ENCODE measurements at regions not wholly inside any gene's neighbourhood (a gene's known extent, or its start where the extent isn't known, plus 50 kb on each side); places are given as distances from the start of the nearest gene placed in this dataset.
"Not testable (repeated sequence)": the region's sequence is repeated elsewhere in the genome, so short reads cannot be mapped to it uniquely, and the experiment has no call there.

GRCh38 chrX:92081250-92081649, 302.1 kb downstream of the PCDH11X start:
- not testable (repeated sequence) for H4K5ac ChIP-seq (ENCODE audit: insufficient read length, low read depth, low read length); H2AFZ ChIP-seq (ENCODE audit: low read length); H3K27me3 Mint-ChIP-seq (ENCODE audit: low read depth); H3K4me2 ChIP-seq (ENCODE audit: insufficient read depth, insufficient read length, low read length); H3K4me1 Mint-ChIP-seq; H3K36me3 Mint-ChIP-seq (ENCODE audit: insufficient read depth in 1 of 3, low read depth in 3 of 3); H3K23ac ChIP-seq (ENCODE audit: insufficient read length, low read depth, low read length); DNase-seq; H3K14ac ChIP-seq (ENCODE audit: insufficient read depth, low read length); H3K56ac ChIP-seq (ENCODE audit: insufficient read length, low read depth, low read length); H2BK120ac ChIP-seq (ENCODE audit: low read depth, low read length, poor library complexity, severe bottlenecking); H4K8ac ChIP-seq (replicated peaks; ENCODE audit: insufficient read length, low read depth, low read length); H3K4ac ChIP-seq (ENCODE audit: low read depth, low read length); H2BK5ac ChIP-seq (ENCODE audit: insufficient read length, low read length); H3K23me2 ChIP-seq (ENCODE audit: insufficient read length, low read depth, low read length, poor library complexity, severe bottlenecking); H3K27ac ChIP-seq (ENCODE audit: insufficient read length, low read depth, low read length); H3K9ac ChIP-seq (ENCODE audit: extremely low read depth, insufficient read length, low read length); H2AK5ac ChIP-seq (ENCODE audit: insufficient read length, low read length); H3K27ac Mint-ChIP-seq; H3K9me3 ChIP-seq (ENCODE audit: control insufficient read depth, low read depth, low read length); H3K27me3 ChIP-seq (ENCODE audit: insufficient read depth, low read length); H3K18ac ChIP-seq (ENCODE audit: insufficient read length, low read depth, low read length); H3K9me3 Mint-ChIP-seq; H2BK15ac ChIP-seq (ENCODE audit: low read depth, low read length); H3K4me3 Mint-ChIP-seq; H4K20me1 ChIP-seq (ENCODE audit: control insufficient read depth, insufficient read depth, insufficient read length); H3K79me2 ChIP-seq (ENCODE audit: insufficient read depth, low read length); H2BK20ac ChIP-seq (ENCODE audit: low read depth, low read length, poor library complexity, severe bottlenecking); H3K79me1 ChIP-seq (ENCODE audit: insufficient read depth, low read depth, low read length, poor library complexity, severe bottlenecking); H3K4me1 ChIP-seq (ENCODE audit: insufficient read depth, low read length); H3T11ph ChIP-seq (ENCODE audit: low read length); H2BK12ac ChIP-seq (ENCODE audit: insufficient read length, low read depth, low read length); H4K91ac ChIP-seq (ENCODE audit: insufficient read length, low read depth, low read length)
- no CpG with 5 or more reads among the region's 1 CpG for WGBS (ENCODE audit: extremely low coverage, insufficient read length, low lambda C conversion rate)

- not testable (repeated sequence) for H3K23me2 ChIP-seq (ENCODE audit: insufficient read length, low read depth, low read length, poor library complexity, severe bottlenecking); H3K79me1 ChIP-seq (ENCODE audit: insufficient read depth, low read depth, low read length, poor library complexity, severe bottlenecking); H3K56ac ChIP-seq (ENCODE audit: insufficient read length, low read depth, low read length); H3K79me2 ChIP-seq (ENCODE audit: insufficient read depth, low read length); H2AFZ ChIP-seq (ENCODE audit: low read length); H2BK120ac ChIP-seq (ENCODE audit: low read depth, low read length, poor library complexity, severe bottlenecking); H3K36me3 Mint-ChIP-seq (ENCODE audit: insufficient read depth in 1 of 3, low read depth in 3 of 3); H2BK12ac ChIP-seq (ENCODE audit: insufficient read length, low read depth, low read length); H3K4me2 ChIP-seq (ENCODE audit: insufficient read depth, insufficient read length, low read length); H3K4me1 ChIP-seq (ENCODE audit: insufficient read depth, low read length); H3K4ac ChIP-seq (ENCODE audit: low read depth, low read length); H3T11ph ChIP-seq (ENCODE audit: low read length); H3K27ac Mint-ChIP-seq; H3K9me3 Mint-ChIP-seq; H3K27ac ChIP-seq (ENCODE audit: insufficient read length, low read depth, low read length); H4K20me1 ChIP-seq (ENCODE audit: control insufficient read depth, insufficient read depth, insufficient read length); H4K5ac ChIP-seq (ENCODE audit: insufficient read length, low read depth, low read length); H2BK20ac ChIP-seq (ENCODE audit: low read depth, low read length, poor library complexity, severe bottlenecking); H3K27me3 ChIP-seq (ENCODE audit: insufficient read depth, low read length); DNase-seq; H3K27me3 Mint-ChIP-seq (ENCODE audit: low read depth); H2AK5ac ChIP-seq (ENCODE audit: insufficient read length, low read length); H2BK15ac ChIP-seq (ENCODE audit: low read depth, low read length); H4K8ac ChIP-seq (replicated peaks; ENCODE audit: insufficient read length, low read depth, low read length); H3K23ac ChIP-seq (ENCODE audit: insufficient read length, low read depth, low read length); H3K9ac ChIP-seq (ENCODE audit: extremely low read depth, insufficient read length, low read length); H4K91ac ChIP-seq (ENCODE audit: insufficient read length, low read depth, low read length); H3K4me3 Mint-ChIP-seq; H3K9me3 ChIP-seq (ENCODE audit: control insufficient read depth, low read depth, low read length); H2BK5ac ChIP-seq (ENCODE audit: insufficient read length, low read length); H3K14ac ChIP-seq (ENCODE audit: insufficient read depth, low read length); H3K18ac ChIP-seq (ENCODE audit: insufficient read length, low read depth, low read length)
- WGBS (ENCODE audit: extremely low coverage, insufficient read length, low lambda C conversion rate), result no CpG with 5 or more reads among the region's 2 CpGs
- peaks cover 21 to 26% of the 10 kb centered on the region in 2 experiments for H3K4me1 Mint-ChIP-seq
These were observed 311.6 kb downstream of the PCDH11X start for GRCh38 chrX:92090756-92091155.

All from H9 (cell line).